BLaER1 (cell line): ENCODE measurements at regions not wholly inside any gene's neighbourhood (a gene's known extent, or its start where the extent isn't known, plus 50 kb on each side); places are given as distances from the start of the nearest gene placed in this dataset.
"Not testable (repeated sequence)": the region's sequence is repeated elsewhere in the genome, so short reads cannot be mapped to it uniquely, and the experiment has no call there.

Experiments used
- H3K27ac ChIP-seq: shearing (Covaris generic); formaldehyde crosslinking; 2 replicates; pipeline ENCODE4 v1.8.1; 2022
- H3K27me3 ChIP-seq: shearing (Covaris generic); formaldehyde crosslinking; 2 replicates; pipeline ENCODE4 v1.8.1; 2022
- H3K36me3 ChIP-seq: shearing (Covaris generic); formaldehyde crosslinking; 2 replicates; pipeline ENCODE4 v1.8.1; 2022
- H3K4me1 ChIP-seq: shearing (Covaris generic); formaldehyde crosslinking; 2 replicates; pipeline ENCODE4 v1.8.1; 2022
- H3K4me2 ChIP-seq: shearing (Covaris generic); formaldehyde crosslinking; 2 replicates; pipeline ENCODE4 v1.8.1; 2022
- H3K4me3 ChIP-seq: shearing (Covaris generic); formaldehyde crosslinking; 2 replicates; pipeline ENCODE4 v1.8.1; 2022
- H3K9ac ChIP-seq: shearing (Covaris generic); formaldehyde crosslinking; 2 replicates; pipeline ENCODE4 v1.8.1; 2022
- H3K9me3 ChIP-seq: shearing (Covaris generic); formaldehyde crosslinking; 2 replicates; pipeline ENCODE4 v1.8.1; 2022
- H4K20me1 ChIP-seq: shearing (Covaris generic); formaldehyde crosslinking; 2 replicates; pipeline ENCODE4 v1.8.1; 2022
- Cebpa-rat ChIP-seq: shearing (Covaris generic); IDR thresholded peaks from 2 replicates; pipeline ENCODE4 v1.8.1; 2022

GRCh38 chr6:26278536-26278935 is 86.5 kb upstream of the BTN3A2 start:
- no peak overlapping the region for H3K27ac ChIP-seq
- no peak overlapping the region for H3K9ac ChIP-seq
- no peak overlapping the region for H3K4me3 ChIP-seq
- H3K4me2 ChIP-seq = no peak overlapping the region
- TF ChIP-seq Cebpa-rat = no peak
- peaks cover 11% of the 10 kb centered on the region for H3K36me3 ChIP-seq
- no peaks in the 10 kb centered on the region for H3K9me3 ChIP-seq
- peaks cover 36% of the 10 kb centered on the region for H3K4me1 ChIP-seq
- H4K20me1 ChIP-seq = no peaks in the 10 kb centered on the region; the same call in 1 of the 2 replicates
- no peaks in the 10 kb centered on the region for H3K27me3 ChIP-seq

GRCh38 chr6:26279371-26279770 is 85.6 kb upstream of the BTN3A2 start:
- not testable (repeated sequence) for H3K4me2 ChIP-seq, H3K27ac ChIP-seq, H3K9ac ChIP-seq, H4K20me1 ChIP-seq, H3K9me3 ChIP-seq, H3K4me3 ChIP-seq, H3K27me3 ChIP-seq
- peaks cover 39% of the 10 kb centered on the region for H3K4me1 ChIP-seq
- peaks cover 11% of the 10 kb centered on the region for H3K36me3 ChIP-seq

- Histone ChIP-seq H3K27ac (no peak overlapping the region), H4K20me1 (no peaks in the 10 kb centered on the region; the same call in 1 of the 2 replicates), H3K4me1 (peaks cover 29% of the 10 kb centered on the region), H3K27me3 (no peaks in the 10 kb centered on the region), H3K4me2 (no peak overlapping the region), H3K9ac (no peak overlapping the region), H3K4me3 (no peak overlapping the region), H3K9me3 (no peaks in the 10 kb centered on the region), H3K36me3 (peaks cover 11% of the 10 kb centered on the region)
- no peak for TF ChIP-seq Cebpa-rat
These were observed 84.6 kb upstream of the BTN3A2 start for GRCh38 chr6:26280407-26280806.

GRCh38 chr6:26284537-26285142 is 80.4 kb upstream of the BTN3A2 start:
- peak overlapping the region; percentile 91 for H3K27ac ChIP-seq
- peak overlapping the region; percentile 72 for H3K4me3 ChIP-seq
- no peaks in the 10 kb centered on the region; the same call in 1 of the 2 replicates for H4K20me1 ChIP-seq
- peaks cover 11% of the 10 kb centered on the region for H3K36me3 ChIP-seq
- peak overlapping the region; percentile 85 for H3K4me2 ChIP-seq
- no peaks in the 10 kb centered on the region for H3K27me3 ChIP-seq
- peak overlapping the region; percentile 88 for H3K9ac ChIP-seq
- TF ChIP-seq Cebpa-rat = no peak
- H3K4me1 ChIP-seq = peaks cover 25% of the 10 kb centered on the region
- H3K9me3 ChIP-seq = peaks cover 29% of the 10 kb centered on the region

GRCh38 chr6:26285143-26286134 is 79.6 kb upstream of the BTN3A2 start:
- Histone ChIP-seq H3K4me1 (peaks cover 25% of the 10 kb centered on the region), H3K4me3 (peak overlapping the region; percentile 72)

GRCh38 chr6:26286168-26286877 is 78.7 kb upstream of the BTN3A2 start:
- Histone ChIP-seq H3K9me3 (peaks cover 37% of the 10 kb centered on the region), H3K27me3 (no peaks in the 10 kb centered on the region), H3K4me1 (peaks cover 25% of the 10 kb centered on the region), H3K4me3 (peak overlapping the region; percentile 72), H3K9ac (peak overlapping the region; percentile 88), H3K4me2 (peak overlapping the region; percentile 85), H4K20me1 (no peaks in the 10 kb centered on the region; the same call in 1 of the 2 replicates), H3K27ac (peak overlapping the region; percentile 91), H3K36me3 (peaks cover under 1% of the 10 kb centered on the region; the same call in 1 of the 2 replicates)
- no peak for TF ChIP-seq Cebpa-rat

More at GRCh38 chr6:26285143-26286134, 79.6 kb upstream of the BTN3A2 start:
- Histone ChIP-seq H3K9ac (peak overlapping the region; percentile 88), H3K27ac (peak overlapping the region; percentile 91), H3K9me3 (peaks cover 37% of the 10 kb centered on the region), H3K4me2 (peak overlapping the region; percentile 85), H4K20me1 (no peaks in the 10 kb centered on the region; the same call in 1 of the 2 replicates), H3K36me3 (peaks cover 9% of the 10 kb centered on the region), H3K27me3 (no peaks in the 10 kb centered on the region)
- no peak for TF ChIP-seq Cebpa-rat

GRCh38 chr6:26288155-26288554 is 76.8 kb upstream of the BTN3A2 start:
- no peak for TF ChIP-seq Cebpa-rat
- no peaks in the 10 kb centered on the region for H4K20me1 ChIP-seq

GRCh38 chr6:26290941-26291340 is 74.1 kb upstream of the BTN3A2 start:
- Histone ChIP-seq H4K20me1 (no peaks in the 10 kb centered on the region), H3K4me2 (no peak overlapping the region)

More at GRCh38 chr6:26288155-26288554, 76.8 kb upstream of the BTN3A2 start:
- H3K4me2 ChIP-seq = no peak overlapping the region
- no peak overlapping the region for H3K4me3 ChIP-seq
- H3K27me3 ChIP-seq = no peaks in the 10 kb centered on the region
- H3K36me3 ChIP-seq = no peaks in the 10 kb centered on the region
- H3K4me1 ChIP-seq = peaks cover 10% of the 10 kb centered on the region
- peaks cover 37% of the 10 kb centered on the region for H3K9me3 ChIP-seq
- no peak overlapping the region for H3K27ac ChIP-seq
- H3K9ac ChIP-seq = no peak overlapping the region

GRCh38 chr6:26292709-26293108 is 72.3 kb upstream of the BTN3A2 start:
- no peak overlapping the region for H3K4me3 ChIP-seq
- H3K9me3 ChIP-seq = peaks cover 28% of the 10 kb centered on the region
- no peak overlapping the region for H3K9ac ChIP-seq
- no peak for TF ChIP-seq Cebpa-rat
- no peaks in the 10 kb centered on the region for H3K4me1 ChIP-seq
- H3K36me3 ChIP-seq = no peaks in the 10 kb centered on the region
- H3K27ac ChIP-seq = no peak overlapping the region
- no peaks in the 10 kb centered on the region for H3K27me3 ChIP-seq
- H4K20me1 ChIP-seq = no peaks in the 10 kb centered on the region
- no peak overlapping the region for H3K4me2 ChIP-seq

More at GRCh38 chr6:26290941-26291340, 74.1 kb upstream of the BTN3A2 start:
- H3K27me3 ChIP-seq = no peaks in the 10 kb centered on the region
- no peak overlapping the region for H3K9ac ChIP-seq
- no peak for TF ChIP-seq Cebpa-rat
- H3K9me3 ChIP-seq = peaks cover 37% of the 10 kb centered on the region
- H3K4me1 ChIP-seq = no peaks in the 10 kb centered on the region
- H3K4me3 ChIP-seq = no peak overlapping the region
- H3K36me3 ChIP-seq = no peaks in the 10 kb centered on the region
- H3K27ac ChIP-seq = no peak overlapping the region
